Stimulated activated CD8-positive, alpha-beta memory T cell treated with anti-CD3 and anti-CD28 coated beads, Interleukin-7, amount 100 ng/mL, for 1 hour (primary cell): ENCODE measurements at regions not wholly inside any gene's neighbourhood (a gene's known extent, or its start where the extent isn't known, plus 50 kb on each side); places are given as distances from the start of the nearest gene placed in this dataset.
"Not testable (repeated sequence)": the region's sequence is repeated elsewhere in the genome, so short reads cannot be mapped to it uniquely, and the experiment has no call there.

Experiments
- DNase-seq, 2 donors: peaks; one replicate each; pipeline ENCODE4 v3.0.0-alpha.2; 2020; ENCODE audit warnings: low read depth in 2 of 2

GRCh38 chr7:113301983-113302382, 183.6 kb upstream of the SMIM30 start:
- DNase-seq: no peak

GRCh38 chr7:113301141-113301540, 182.8 kb upstream of the SMIM30 start:
- no peak for DNase-seq

- DNase-seq: no peak
Measured at GRCh38 chr7:113299748-113300147, 181.4 kb upstream of the SMIM30 start.

GRCh38 chr7:113298501-113298900, 180.1 kb upstream of the SMIM30 start:
- DNase-seq: no peak

- no peak for DNase-seq
Measured at GRCh38 chr7:113294750-113295149, 176.4 kb upstream of the SMIM30 start.

- no peak for DNase-seq
Measured at GRCh38 chr7:113292105-113292504, 173.8 kb upstream of the SMIM30 start.

- DNase-seq: no peak
Measured at GRCh38 chr7:113291058-113291457, 172.7 kb upstream of the SMIM30 start.

GRCh38 chr7:113289140-113289740, 170.9 kb upstream of the SMIM30 start:
- DNase-seq: no peak

- DNase-seq: no peak
Measured at GRCh38 chr7:113285411-113285810, 167.1 kb upstream of the SMIM30 start.

GRCh38 chr7:113283861-113284260, 165.5 kb upstream of the SMIM30 start:
- DNase-seq: no peak

GRCh38 chr7:113282875-113283274, 164.5 kb upstream of the SMIM30 start:
- no peak for DNase-seq

- DNase-seq: no peak
Measured at GRCh38 chr7:113281223-113281622, 162.9 kb upstream of the SMIM30 start.

- DNase-seq: no peak
Measured at GRCh38 chr7:113279256-113279655, 160.9 kb upstream of the SMIM30 start.

GRCh38 chr7:113270790-113271189, 152.4 kb upstream of the SMIM30 start:
- no peak for DNase-seq

GRCh38 chr7:113269592-113269991, 151.2 kb upstream of the SMIM30 start:
- not testable (repeated sequence) for DNase-seq

- no peak for DNase-seq
Measured at GRCh38 chr7:113268757-113269156, 150.4 kb upstream of the SMIM30 start.

GRCh38 chr7:113267885-113268284, 149.5 kb upstream of the SMIM30 start:
- DNase-seq: no peak

- no peak for DNase-seq
Measured at GRCh38 chr7:113267271-113267670, 148.9 kb upstream of the SMIM30 start.

- DNase-seq: no peak
Measured at GRCh38 chr7:113263749-113264148, 145.4 kb upstream of the SMIM30 start.

- not testable (repeated sequence) for DNase-seq
Measured at GRCh38 chr7:113263215-113263742, 144.9 kb upstream of the SMIM30 start.

- DNase-seq: no peak
Measured at GRCh38 chr7:113256883-113257531, 138.7 kb upstream of the SMIM30 start.

GRCh38 chr7:113247198-113247597, 128.8 kb upstream of the SMIM30 start:
- DNase-seq: no peak

- no peak for DNase-seq
Measured at GRCh38 chr7:113246738-113247137, 128.4 kb upstream of the SMIM30 start.

GRCh38 chr7:113232885-113233284, 114.5 kb upstream of the SMIM30 start:
- DNase-seq: no peak
